ENCODE measurements at regions not wholly inside any gene's neighbourhood (a gene's known extent, or its start where the extent isn't known, plus 50 kb on each side); places are given as distances from the start of the nearest gene placed in this dataset.

- Histone ChIP-seq H3K23ac (ENCODE audit: insufficient read length) (no peak overlapping the region), H3K4me2 (ENCODE audit: insufficient read depth in 1 of 2, low read depth in 2 of 2, low read length in 2 of 2) (no peak overlapping the region), H3K9me3 (ENCODE audit: insufficient read depth in 2 of 2, low read depth in 1 of 2, low read length in 1 of 2) (no peaks in the 10 kb centered on the region), H2AFZ (ENCODE audit: low read length) (no peak overlapping the region), H2BK120ac (replicated peaks; ENCODE audit: low read depth, low read length) (no peak overlapping the region), H3K4ac (replicated peaks; ENCODE audit: insufficient read length, low read depth, low read length) (no peak overlapping the region), H2BK12ac (ENCODE audit: low read depth, low read length) (no peak overlapping the region), H3K79me1 (ENCODE audit: low read depth, low read length) (no peaks in the 10 kb centered on the region; the same call in 1 of the 2 replicates), H4K20me1 (replicated peaks in 1 of 2; ENCODE audit: control insufficient read depth in 1 of 2, insufficient read depth in 2 of 2, low read length in 2 of 2) (no peaks in the 10 kb centered on the region), H4K91ac (replicated peaks; ENCODE audit: insufficient read length, low read length) (no peak overlapping the region), H3K56ac (replicated peaks; ENCODE audit: insufficient read length, low read depth, low read length) (no peak overlapping the region), H3K9ac (replicated peaks in 1 of 4; ENCODE audit: extremely low read depth in 1 of 4, low read depth in 3 of 4, low read length in 3 of 4) (no peak overlapping the region), H3K27ac (ENCODE audit: low read depth, low read length) (no peak overlapping the region), H4K5ac (ENCODE audit: insufficient read length, low read depth, low read length) (no peak overlapping the region), H3K23me2 (ENCODE audit: low read depth, low read length) (no peaks in the 10 kb centered on the region), H2BK15ac (ENCODE audit: low read length) (no peak overlapping the region), H3K14ac (ENCODE audit: insufficient read length) (no peak overlapping the region), H3K4me3 (ENCODE audit: extremely low read depth in 1 of 4, insufficient read depth in 2 of 4, low read depth in 3 of 4, low read length in 4 of 4) (no peak overlapping the region), H2AK5ac (ENCODE audit: low read depth, low read length) (no peak overlapping the region), H3K4me1 (replicated peaks in 1 of 4; ENCODE audit: control insufficient read depth in 3 of 4, insufficient read depth in 4 of 4, low read length in 3 of 4) (peaks cover 0 to 4% (median under 1%) of the 10 kb centered on the region in 4 experiments; a peak in 3 of 7 replicates), H3K36me3 (ENCODE audit: control insufficient read depth in 2 of 4, insufficient read depth in 4 of 4, low read length in 3 of 4) (no peaks in the 10 kb centered on the region), H2BK20ac (ENCODE audit: low read length) (no peak overlapping the region), H2BK5ac (ENCODE audit: low read depth, low read length) (no peak overlapping the region), H4K8ac (ENCODE audit: extremely low read depth, insufficient read depth, low read length) (no peak overlapping the region), H3K18ac (ENCODE audit: extremely low read depth, low read length) (no peak overlapping the region), H3K79me2 (ENCODE audit: control insufficient read depth in 1 of 2, insufficient read depth in 2 of 2, low read length in 2 of 2) (no peaks in the 10 kb centered on the region), H3K27me3 (replicated peaks in 1 of 4; ENCODE audit: control insufficient read depth in 3 of 4, extremely low read depth in 1 of 4, insufficient read depth in 3 of 4, low read length in 3 of 4) (no peaks in the 10 kb centered on the region)
- CTCF ChIA-PET (ENCODE audit: partially characterized antibody), result interaction anchor here (1.2 to 6.1 kb wide), 5 partner anchors 9 to 285 kb away, joined by 3 to 33 read pairs (median 4); no protein-coding TSS in a partner anchor
- DNase-seq (ENCODE audit: low read depth in 1 of 2, low spot score in 2 of 2) (no peak), FAIRE-seq (no peak)
- 72% methylated on average over 8 of the region's 8 CpGs; no CpG with 5 or more reads in 1 of the 2 experiments for WGBS, 2 experiments (ENCODE audit: extremely low coverage in 1 of 2, insufficient coverage in 1 of 2, insufficient read length in 1 of 2, insufficient replicate concordance in 2 of 2, low coverage in 1 of 2, low lambda C conversion rate in 2 of 2, missing lambda C conversion rate in 1 of 2)
- POLR2A ChIA-PET (ENCODE audit: partially characterized antibody), result interaction anchor here (1.3 kb wide), 1 partner anchor 22 kb away, joined by 3 read pairs; no protein-coding TSS in a partner anchor
Observed at GRCh38 chr5:77152441-77152840, 58.0 kb upstream of the PDE8B start.

All from H1 (cell line).